ENCODE measurements at regions not wholly inside any gene's neighbourhood (a gene's known extent, or its start where the extent isn't known, plus 50 kb on each side); places are given as distances from the start of the nearest gene placed in this dataset.

DNA sequence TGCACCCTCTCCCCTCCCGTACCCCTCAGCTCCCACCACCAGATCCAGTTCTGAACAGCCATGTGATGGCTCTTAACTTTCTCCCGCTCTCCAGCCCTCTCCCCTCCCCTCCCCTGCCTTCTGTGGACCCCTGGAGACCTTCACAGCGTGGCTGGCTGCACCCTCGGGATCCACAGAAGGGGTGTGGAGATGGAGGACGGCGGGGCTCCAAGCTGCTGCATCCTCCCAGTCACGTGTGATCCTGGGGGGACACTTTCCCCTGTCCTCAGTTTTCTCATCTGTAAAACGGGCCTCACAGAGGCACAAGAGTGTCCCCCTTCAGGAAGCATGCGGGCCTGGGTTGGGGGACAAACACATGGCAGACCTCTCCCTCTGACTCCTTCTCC is 276.0 kb upstream of the MVB12B start:
- no peak for TF ChIP-seq EP300 (IDR thresholded peaks at IDR 0.05)
- TF ChIP-seq, protein P1, sequence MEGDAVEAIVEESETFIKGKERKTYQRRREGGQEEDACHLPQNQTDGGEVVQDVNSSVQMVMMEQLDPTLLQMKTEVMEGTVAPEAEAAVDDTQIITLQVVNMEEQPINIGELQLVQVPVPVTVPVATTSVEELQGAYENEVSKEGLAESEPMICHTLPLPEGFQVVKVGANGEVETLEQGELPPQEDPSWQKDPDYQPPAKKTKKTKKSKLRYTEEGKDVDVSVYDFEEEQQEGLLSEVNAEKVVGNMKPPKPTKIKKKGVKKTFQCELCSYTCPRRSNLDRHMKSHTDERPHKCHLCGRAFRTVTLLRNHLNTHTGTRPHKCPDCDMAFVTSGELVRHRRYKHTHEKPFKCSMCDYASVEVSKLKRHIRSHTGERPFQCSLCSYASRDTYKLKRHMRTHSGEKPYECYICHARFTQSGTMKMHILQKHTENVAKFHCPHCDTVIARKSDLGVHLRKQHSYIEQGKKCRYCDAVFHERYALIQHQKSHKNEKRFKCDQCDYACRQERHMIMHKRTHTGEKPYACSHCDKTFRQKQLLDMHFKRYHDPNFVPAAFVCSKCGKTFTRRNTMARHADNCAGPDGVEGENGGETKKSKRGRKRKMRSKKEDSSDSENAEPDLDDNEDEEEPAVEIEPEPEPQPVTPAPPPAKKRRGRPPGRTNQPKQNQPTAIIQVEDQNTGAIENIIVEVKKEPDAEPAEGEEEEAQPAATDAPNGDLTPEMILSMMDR (IDR thresholded peaks at IDR 0.05) = no peak
